Endothelial cell of umbilical vein (primary cell): ENCODE measurements at regions not wholly inside any gene's neighbourhood (a gene's known extent, or its start where the extent isn't known, plus 50 kb on each side); places are given as distances from the start of the nearest gene placed in this dataset.

Experiments used
- BruUV-seq: library from RNA; stranded (reverse); fragments of 400-500 nt; replicated peaks from 2 replicates; lab custom pipeline; 2021; lab: Mats Ljungman, UMichigan
- CTCF ChIA-PET: fragments of 300-600, 350-600 bp; sonication (Branson Sonifier 250); formaldehyde crosslinking; loops from one replicate; lab custom pipeline; 2021; ENCODE audit warnings: antibody characterized with exemption, inconsistent platforms; lab: Charles Lee
- POLR2A ChIA-PET: fragments of 300-600, 350-600 bp; sonication (Branson Sonifier 250); formaldehyde crosslinking; loops from one replicate; lab custom pipeline; 2021; ENCODE audit warnings: antibody characterized with exemption, inconsistent platforms; lab: Charles Lee
- DNase-seq: peaks from one replicate; pipeline ENCODE4 v3.0.0-alpha.2; 2011; ENCODE audit warnings: low read depth, low spot score
- FAIRE-seq: peaks from 2 replicates; lab custom pipeline; 2011; peaks lifted over from hg19 to GRCh38; lab: Jason Lieb, UNC
- H2AFZ ChIP-seq: 2 replicates; pipeline ENCODE4 v1.6.0; 2012; ENCODE audit warnings: low read depth, low read length, control low read depth, inconsistent platforms
- H3K27ac ChIP-seq: 2 replicates; pipeline ENCODE4 v1.5.1; 2011; ENCODE audit warnings: low read depth, mild to moderate bottlenecking, control low read depth, low read length, moderate library complexity; ENCODE audit not compliant: insufficient read depth
- H3K27me3 ChIP-seq, 2 experiments: 2 replicates each; pipeline versions ENCODE4 v1.6.0 to v1.6.1; 2011; ENCODE audit warnings: low read length in 2 of 2, mixed read lengths in 1 of 2; ENCODE audit not compliant: control insufficient read depth in 2 of 2, insufficient read depth in 2 of 2
- H3K36me3 ChIP-seq, 2 experiments: 2 replicates in 1 of 2; 3 replicates in 1 of 2; pipeline ENCODE4 v1.5.1; 2011; ENCODE audit warnings: low read length in 2 of 2, mild to moderate bottlenecking in 1 of 2, moderate library complexity in 1 of 2; ENCODE audit not compliant: control insufficient read depth in 2 of 2, insufficient read depth in 2 of 2; ENCODE audit errors: extremely low read depth in 1 of 2
- H3K4me1 ChIP-seq: 3 replicates; pipeline ENCODE4 v1.5.1; 2011; ENCODE audit warnings: mild to moderate bottlenecking, low read length; ENCODE audit not compliant: control insufficient read depth, insufficient read depth; ENCODE audit errors: extremely low read depth
- H3K4me2 ChIP-seq: 2 replicates; pipeline ENCODE4 v1.6.1; 2011; ENCODE audit warnings: low read length, control low read depth, mixed read lengths; ENCODE audit not compliant: insufficient read depth
- H3K4me3 ChIP-seq, 3 experiments: fragments of 200-600 bp in 1 of 3; sonication (generic), shearing (Covaris generic) in 1 of 3; replicated peaks in 1 of 3; 2 replicates each; pipeline ENCODE4 v1.5.1; 2011 to 2016; ENCODE audit warnings: control low read depth in 3 of 3, low read length in 3 of 3, mild to moderate bottlenecking in 2 of 3, inconsistent platforms in 1 of 3, low read depth in 1 of 3, moderate library complexity in 1 of 3; ENCODE audit not compliant: insufficient read depth in 1 of 3
- H3K79me2 ChIP-seq: 2 replicates; pipeline ENCODE4 v1.6.0; 2012; ENCODE audit warnings: low read length, inconsistent platforms; ENCODE audit not compliant: control insufficient read depth, insufficient read depth
- H3K9ac ChIP-seq: replicated peaks from 2 replicates; pipeline ENCODE3; 2011; ENCODE audit warnings: low read length, control low read depth; ENCODE audit not compliant: insufficient read depth; ENCODE audit errors: extremely low read depth
- H3K9me1 ChIP-seq: replicated peaks from 3 replicates; pipeline ENCODE4 v1.6.0; 2011; ENCODE audit warnings: mild to moderate bottlenecking, low read length; ENCODE audit not compliant: control insufficient read depth, insufficient read depth; ENCODE audit errors: extremely low read depth
- H3K9me3 ChIP-seq: replicated peaks from 2 replicates; pipeline ENCODE4 v1.5.1; 2012; ENCODE audit warnings: low read length, inconsistent platforms; ENCODE audit not compliant: control insufficient read depth, insufficient read depth
- H4K20me1 ChIP-seq: replicated peaks from 2 replicates; pipeline ENCODE3; 2011; ENCODE audit warnings: mild to moderate bottlenecking, low read length; ENCODE audit not compliant: control insufficient read depth, insufficient read depth; ENCODE audit errors: extremely low read depth
- CTCF ChIP-seq, 2 donors: IDR thresholded peaks; 1 replicate in 1 of 2; 2 replicates in 1 of 2; pipeline ENCODE4 v1.5.1; 2011; ENCODE audit warnings: low read length in 2 of 2, mild to moderate bottlenecking in 2 of 2, moderate library complexity in 2 of 2, control low read depth in 1 of 2, inconsistent platforms in 1 of 2, low read depth in 1 of 2; ENCODE audit not compliant: insufficient read depth in 1 of 2; ENCODE audit errors: extremely low read depth in 1 of 2
- EZH2 ChIP-seq: IDR thresholded peaks from 2 replicates; pipeline ENCODE4 v1.6.1; 2012; ENCODE audit warnings: borderline replicate concordance, low read depth, mild to moderate bottlenecking, moderate library complexity, low read length, inconsistent platforms; ENCODE audit not compliant: severe bottlenecking
- FOS ChIP-seq: IDR thresholded peaks from 2 replicates; pipeline ENCODE4 v1.6.1; 2011; ENCODE audit warnings: mild to moderate bottlenecking, low read length, moderate library complexity, borderline replicate concordance; ENCODE audit not compliant: insufficient read depth
- GATA2 ChIP-seq: IDR thresholded peaks from 2 replicates; pipeline ENCODE4 v1.7.0; 2011; ENCODE audit warnings: low read depth, mild to moderate bottlenecking, moderate library complexity, mixed read lengths, low read length; ENCODE audit not compliant: insufficient read length, insufficient read depth
- JUN ChIP-seq: IDR thresholded peaks from 2 replicates; pipeline ENCODE4 v1.6.1; 2011; ENCODE audit warnings: borderline replicate concordance, low read depth; ENCODE audit not compliant: insufficient read length, insufficient read depth
- MYC ChIP-seq: IDR thresholded peaks from one replicate; pipeline ENCODE4 v1.6.1; 2011; ENCODE audit warnings: mild to moderate bottlenecking, low read depth, low read length
- POLR2A ChIP-seq: IDR thresholded peaks from 2 replicates; pipeline ENCODE4 v1.6.1; 2012; ENCODE audit warnings: low read depth, mild to moderate bottlenecking, control low read depth, low read length
- POLR2AphosphoS5 ChIP-seq: IDR thresholded peaks from 2 replicates; pipeline ENCODE4 v1.6.1; 2012; ENCODE audit warnings: low read depth, mild to moderate bottlenecking, control low read depth, low read length, moderate library complexity; ENCODE audit not compliant: insufficient read depth
- dilution Hi-C: fragments of 300-500 bp; cut with MboI; formaldehyde crosslinking; loops from one replicate; pipeline ENCODE4 v1.15.0; 2019; ENCODE audit warnings: low sequenced_read_pairs; ENCODE audit not compliant: extremely low pct_ligation_motif_present
- intact Hi-C: fragments of 100-400 bp; cut with micrococcal nuclease; formaldehyde crosslinking; loops from one replicate; pipeline ENCODE4 v1.10.0; 2022
- TF ChIP-seq, protein P1 (sequence below): IDR thresholded peaks from 2 replicates; pipeline ENCODE4 v1.6.1; 2011; ENCODE audit not compliant: insufficient read depth, insufficient read length

- FAIRE-seq: no peak
These were observed 215.6 kb downstream of the ESM1 start for GRCh38 chr5:54769746-54770145.

GRCh38 chr5:54769072-54769471, 216.3 kb downstream of the ESM1 start:
- intact Hi-C loops (no loop called here), dilution Hi-C loops (no loop called here)
- DNase-seq (no peak), FAIRE-seq (no peak)
- TF ChIP-seq MYC: no peak
- TF ChIP-seq EZH2: no peak
- no peak for TF ChIP-seq GATA2
- no peak for TF ChIP-seq POLR2AphosphoS5
- no peak for TF ChIP-seq CTCF (IDR thresholded peaks at IDR 0.05; ENCODE audit: extremely low read depth in 1 of 2, insufficient read depth in 1 of 2, low read depth in 1 of 2, low read length in 2 of 2)
- TF ChIP-seq JUN: no peak
- TF ChIP-seq POLR2A: no peak
- TF ChIP-seq FOS: no peak
- TF ChIP-seq, protein P1, sequence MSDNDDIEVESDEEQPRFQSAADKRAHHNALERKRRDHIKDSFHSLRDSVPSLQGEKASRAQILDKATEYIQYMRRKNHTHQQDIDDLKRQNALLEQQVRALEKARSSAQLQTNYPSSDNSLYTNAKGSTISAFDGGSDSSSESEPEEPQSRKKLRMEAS: no peak
- no TSS peak for BruUV-seq
- H4K20me1 ChIP-seq: no peaks in the 10 kb centered on the region
- H3K9ac ChIP-seq: no peak overlapping the region
- H3K27me3 ChIP-seq: peaks cover 0 to 2% of the 10 kb centered on the region in 2 experiments
- H3K4me2 ChIP-seq: no peak overlapping the region
- no peaks in the 10 kb centered on the region for H3K9me1 ChIP-seq
- H3K4me3 ChIP-seq: no peak overlapping the region
- no peaks in the 10 kb centered on the region for H3K9me3 ChIP-seq
- ChIA-PET POLR2A (no interaction called here), CTCF (no interaction called here)
- no peaks in the 10 kb centered on the region for H3K4me1 ChIP-seq
- H3K79me2 ChIP-seq: no peaks in the 10 kb centered on the region
- H3K27ac ChIP-seq: no peak overlapping the region
- no peaks in the 10 kb centered on the region for H3K36me3 ChIP-seq
- H2AFZ ChIP-seq: no peak overlapping the region

More at GRCh38 chr5:54769746-54770145, 215.6 kb downstream of the ESM1 start:
- H3K9ac ChIP-seq: no peak overlapping the region
- no TSS peak for BruUV-seq
- ChIA-PET CTCF (no interaction called here), POLR2A (no interaction called here)
- no peak overlapping the region for H3K4me3 ChIP-seq
- no peaks in the 10 kb centered on the region for H3K9me1 ChIP-seq
- H4K20me1 ChIP-seq: no peaks in the 10 kb centered on the region
- H2AFZ ChIP-seq: no peak overlapping the region
- peaks cover 0 to 2% of the 10 kb centered on the region in 2 experiments for H3K27me3 ChIP-seq
- H3K4me2 ChIP-seq: no peak overlapping the region
- intact Hi-C loops (no loop called here), dilution Hi-C loops (no loop called here)
- H3K9me3 ChIP-seq: no peaks in the 10 kb centered on the region
- no peaks in the 10 kb centered on the region for H3K4me1 ChIP-seq
- no peaks in the 10 kb centered on the region for H3K36me3 ChIP-seq
- H3K79me2 ChIP-seq: no peaks in the 10 kb centered on the region
- no peak for DNase-seq
- H3K27ac ChIP-seq: no peak overlapping the region
- TF ChIP-seq FOS: no peak
- no peak for TF ChIP-seq GATA2
- TF ChIP-seq MYC: no peak
